Activated CD4-positive, alpha-beta T cell treated with anti-CD3 and anti-CD28 coated beads, Interleukin-2, Interleukin-6, amounts not matched to agents 100 ng/mL and 50 ng/mL, durations not matched to agents 16 hours and 8 hours (primary cell): ENCODE measurements at regions not wholly inside any gene's neighbourhood (a gene's known extent, or its start where the extent isn't known, plus 50 kb on each side); places are given as distances from the start of the nearest gene placed in this dataset.
"Not testable (repeated sequence)": the region's sequence is repeated elsewhere in the genome, so short reads cannot be mapped to it uniquely, and the experiment has no call there.

Source experiments
- DNase-seq: peaks from one replicate; pipeline ENCODE4 v3.0.0-alpha.2; 2020

GRCh38 chr16:86077243-86077940, 178.4 kb downstream of the IRF8 start:
- DNase-seq: no peak

GRCh38 chr16:86078121-86078600, 179.2 kb downstream of the IRF8 start:
- no peak for DNase-seq

GRCh38 chr16:86078711-86079110, 179.7 kb downstream of the IRF8 start:
- DNase-seq: not testable (repeated sequence)

GRCh38 chr16:86079255-86079885, 180.4 kb downstream of the IRF8 start:
- no peak for DNase-seq

- DNase-seq: no peak
These were observed 181.3 kb downstream of the IRF8 start for GRCh38 chr16:86080131-86080875.

GRCh38 chr16:86080982-86081381, 182.0 kb downstream of the IRF8 start:
- no peak for DNase-seq

GRCh38 chr16:86082418-86083030, 183.6 kb downstream of the IRF8 start:
- no peak for DNase-seq

GRCh38 chr16:86083382-86084002, 184.5 kb downstream of the IRF8 start:
- DNase-seq: no peak

GRCh38 chr16:86085161-86085611, 186.2 kb downstream of the IRF8 start:
- DNase-seq: no peak

- no peak for DNase-seq
These were observed 186.8 kb downstream of the IRF8 start for GRCh38 chr16:86085795-86086194.

- DNase-seq: no peak
These were observed 187.5 kb downstream of the IRF8 start for GRCh38 chr16:86086471-86086870.

GRCh38 chr16:86087011-86087895, 188.3 kb downstream of the IRF8 start:
- DNase-seq: no peak

GRCh38 chr16:86087896-86088230, 188.9 kb downstream of the IRF8 start:
- DNase-seq: no peak

GRCh38 chr16:86088287-86088686, 189.3 kb downstream of the IRF8 start:
- DNase-seq: no peak

GRCh38 chr16:86088816-86089215, 189.9 kb downstream of the IRF8 start:
- no peak for DNase-seq

GRCh38 chr16:86089334-86089900, 190.5 kb downstream of the IRF8 start:
- DNase-seq: no peak

- no peak for DNase-seq
These were observed 191.0 kb downstream of the IRF8 start for GRCh38 chr16:86089991-86090390.

- no peak for DNase-seq
These were observed 191.7 kb downstream of the IRF8 start for GRCh38 chr16:86090461-86091170.

- no peak for DNase-seq
These were observed 193.0 kb downstream of the IRF8 start for GRCh38 chr16:86091976-86092375.

- no peak for DNase-seq
These were observed 193.9 kb downstream of the IRF8 start for GRCh38 chr16:86092586-86093480.
